AG04450 (cell line): ENCODE measurements at regions not wholly inside any gene's neighbourhood (a gene's known extent, or its start where the extent isn't known, plus 50 kb on each side); places are given as distances from the start of the nearest gene placed in this dataset.

Experiments used
- CTCF ChIA-PET: fragments of 300-600, 350-600 bp; formaldehyde crosslinking; extraction: SDS; loops from one replicate; lab custom pipeline; 2022; ENCODE audit warnings: antibody characterized with exemption, inconsistent platforms; lab: Charles Lee
- POLR2A ChIA-PET: fragments of 350-600 bp; formaldehyde crosslinking; extraction: SDS; loops from one replicate; lab custom pipeline; 2021; ENCODE audit warnings: antibody characterized with exemption, inconsistent platforms; lab: Yijun Ruan, JAX
- DNase-seq: peaks from one replicate; pipeline ENCODE4 v3.0.0-alpha.2; 2011; ENCODE audit warnings: low read depth, low spot score
- H3K27ac ChIP-seq: one replicate; pipeline ENCODE4 v1.5.1; 2012; ENCODE audit warnings: low read depth, low read length, control low read depth
- H3K27me3 ChIP-seq: one replicate; pipeline ENCODE4 v1.6.0; 2012; ENCODE audit warnings: low read length; ENCODE audit not compliant: control insufficient read depth, insufficient read depth
- H3K4me3 ChIP-seq: 2 replicates; pipeline ENCODE4 v1.5.1; 2011; ENCODE audit warnings: mild to moderate bottlenecking, low read depth, low read length, control low read depth
- H3K9me3 ChIP-seq: 2 replicates; pipeline ENCODE4 v1.5.1; 2012; ENCODE audit warnings: low read length; ENCODE audit not compliant: control insufficient read depth, insufficient read depth
- TF ChIP-seq, protein P1 (sequence below): IDR thresholded peaks from 2 replicates; pipeline ENCODE4 v1.5.1; 2011; ENCODE audit warnings: low read depth, low read length, control low read depth, inconsistent platforms

DNA sequence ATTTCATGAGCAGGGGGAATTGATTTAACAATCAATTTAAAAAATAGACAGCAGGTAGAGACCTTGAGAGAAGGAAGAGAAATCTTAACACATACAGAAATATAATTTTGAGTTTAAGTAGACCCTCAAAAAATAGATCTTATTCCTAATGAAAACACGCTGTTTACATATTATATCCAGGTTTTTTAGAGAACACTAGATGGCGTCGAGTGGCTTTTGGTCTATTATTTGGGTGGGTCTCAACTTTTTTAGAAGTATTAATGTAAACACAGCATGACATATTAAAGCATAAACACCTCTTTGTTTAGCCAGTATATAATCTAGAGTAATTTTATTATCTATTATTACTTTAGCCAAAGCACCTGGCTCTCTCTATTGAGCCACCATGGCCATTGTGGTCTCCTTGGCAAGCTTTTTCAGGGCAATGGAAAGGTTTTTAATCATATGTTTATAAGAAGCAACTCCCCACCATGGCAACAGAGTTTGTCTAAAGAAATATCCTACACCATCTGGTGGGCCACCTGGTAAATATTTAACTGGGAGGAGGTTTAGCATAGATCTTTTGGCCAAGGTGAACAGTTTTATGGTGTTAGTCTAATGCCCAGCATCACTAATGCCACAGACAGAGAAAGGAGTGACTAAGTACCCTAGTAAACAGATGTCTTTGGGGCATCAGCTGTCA is 59.7 kb upstream of the PRSS1 start:
- ChIA-PET POLR2A (no interaction called here), CTCF (no interaction called here)
- TF ChIP-seq, protein P1, sequence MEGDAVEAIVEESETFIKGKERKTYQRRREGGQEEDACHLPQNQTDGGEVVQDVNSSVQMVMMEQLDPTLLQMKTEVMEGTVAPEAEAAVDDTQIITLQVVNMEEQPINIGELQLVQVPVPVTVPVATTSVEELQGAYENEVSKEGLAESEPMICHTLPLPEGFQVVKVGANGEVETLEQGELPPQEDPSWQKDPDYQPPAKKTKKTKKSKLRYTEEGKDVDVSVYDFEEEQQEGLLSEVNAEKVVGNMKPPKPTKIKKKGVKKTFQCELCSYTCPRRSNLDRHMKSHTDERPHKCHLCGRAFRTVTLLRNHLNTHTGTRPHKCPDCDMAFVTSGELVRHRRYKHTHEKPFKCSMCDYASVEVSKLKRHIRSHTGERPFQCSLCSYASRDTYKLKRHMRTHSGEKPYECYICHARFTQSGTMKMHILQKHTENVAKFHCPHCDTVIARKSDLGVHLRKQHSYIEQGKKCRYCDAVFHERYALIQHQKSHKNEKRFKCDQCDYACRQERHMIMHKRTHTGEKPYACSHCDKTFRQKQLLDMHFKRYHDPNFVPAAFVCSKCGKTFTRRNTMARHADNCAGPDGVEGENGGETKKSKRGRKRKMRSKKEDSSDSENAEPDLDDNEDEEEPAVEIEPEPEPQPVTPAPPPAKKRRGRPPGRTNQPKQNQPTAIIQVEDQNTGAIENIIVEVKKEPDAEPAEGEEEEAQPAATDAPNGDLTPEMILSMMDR, result no peak
- Histone ChIP-seq H3K27me3 (peaks cover 3% of the 10 kb centered on the region), H3K4me3 (no peak overlapping the region), H3K9me3 (no peaks in the 10 kb centered on the region), H3K27ac (no peak overlapping the region)
- no peak for DNase-seq

DNA sequence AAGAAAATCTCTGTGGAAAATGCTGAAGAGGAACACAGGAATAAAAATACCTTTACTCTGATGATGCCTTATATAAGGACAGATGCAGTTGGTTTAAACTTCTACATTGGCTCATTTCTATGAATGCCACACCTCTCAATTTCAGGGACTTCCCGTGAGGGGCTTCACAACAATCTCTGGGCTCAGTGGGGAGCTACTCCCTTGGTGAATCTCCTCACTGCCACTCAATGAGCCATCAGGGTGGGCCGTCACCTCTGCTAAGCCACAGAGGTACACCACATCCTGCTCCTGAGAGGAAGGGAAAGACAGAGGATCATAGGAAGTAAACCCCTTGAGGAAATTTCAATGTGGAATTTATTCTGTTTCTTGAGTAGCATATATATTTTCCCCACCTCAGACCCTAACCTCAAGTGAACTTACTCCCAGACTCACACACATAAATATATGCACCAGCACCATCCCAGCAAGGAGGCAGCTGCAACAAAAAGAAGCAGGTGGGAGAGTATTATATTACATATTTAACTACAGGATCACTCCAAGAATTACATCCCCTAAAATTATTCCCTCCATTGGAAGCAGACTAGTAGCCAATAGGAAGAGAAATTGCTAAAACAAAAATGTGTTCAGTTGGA is 63.3 kb upstream of the PRSS1 start:
- TF ChIP-seq, protein P1, result no peak
- H3K9me3 ChIP-seq, result no peaks in the 10 kb centered on the region
- CTCF ChIA-PET, result no interaction called here
- DNase-seq, result no peak
- no peak overlapping the region for H3K4me3 ChIP-seq
- POLR2A ChIA-PET, result no interaction called here
- no peak overlapping the region for H3K27ac ChIP-seq
- no peaks in the 10 kb centered on the region for H3K27me3 ChIP-seq

DNA sequence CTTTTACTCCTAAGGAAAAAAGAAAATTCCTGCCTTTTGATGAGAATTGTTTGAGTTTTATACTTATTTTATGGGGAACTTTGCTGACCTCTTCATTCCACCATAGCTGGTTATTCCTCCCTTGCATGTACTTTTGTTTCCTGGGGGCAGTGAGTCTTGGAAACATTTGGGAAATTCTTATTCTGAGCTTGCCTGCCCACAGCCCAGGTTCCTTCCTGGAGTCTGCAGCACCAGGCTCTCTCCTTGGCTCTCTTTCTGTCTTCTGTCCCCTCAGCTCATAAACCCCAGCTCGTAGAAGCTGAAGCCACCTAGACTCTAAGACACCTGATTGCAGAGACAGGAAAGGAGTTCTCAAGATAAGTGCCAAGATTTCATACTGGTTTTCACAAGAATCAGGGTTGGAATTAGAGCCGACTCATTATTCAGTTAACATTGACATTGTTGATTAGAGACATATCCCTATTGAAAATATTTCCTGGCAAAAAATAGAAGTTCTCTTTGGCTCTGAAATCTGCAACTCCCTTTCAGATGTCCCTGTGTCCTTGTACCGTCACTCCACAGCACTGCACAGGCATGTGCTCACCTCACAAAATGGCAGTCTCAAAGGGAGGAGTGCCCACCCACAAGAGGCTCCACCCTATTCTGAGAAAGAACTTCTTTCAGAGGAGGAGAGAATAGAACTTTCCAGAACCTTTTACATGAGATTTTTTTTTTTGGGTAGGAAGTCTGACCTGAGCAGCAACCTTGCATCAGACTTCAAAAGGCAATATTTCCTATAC is 67.8 kb upstream of the PRSS1 start:
- Histone ChIP-seq H3K9me3 (no peaks in the 10 kb centered on the region), H3K27ac (no peak overlapping the region), H3K4me3 (no peak overlapping the region), H3K27me3 (no peaks in the 10 kb centered on the region)
- POLR2A ChIA-PET, result no interaction called here
- TF ChIP-seq, protein P1, result no peak
- CTCF ChIA-PET, result no interaction called here
- no peak for DNase-seq

DNA sequence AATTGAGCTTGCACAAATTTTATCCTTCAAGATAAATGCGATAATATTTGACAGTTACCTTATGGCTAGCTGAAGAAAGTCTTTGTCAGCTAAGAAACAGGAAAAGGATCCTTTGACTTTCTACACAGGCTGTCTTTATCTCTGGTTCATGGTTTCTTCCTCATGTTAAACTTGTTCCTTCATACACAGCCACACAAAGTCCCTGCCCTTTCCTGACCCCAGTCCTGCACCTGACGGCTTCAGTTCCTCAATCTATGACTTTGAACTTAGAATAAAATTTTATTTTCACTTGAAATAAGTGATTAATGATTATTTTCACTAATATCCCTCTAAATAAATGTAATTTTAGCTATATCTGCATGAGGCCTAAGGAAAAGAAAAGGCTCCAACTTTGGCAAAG is 77.8 kb upstream of the PRSS1 start:
- TF ChIP-seq, protein P1, result no peak

DNA sequence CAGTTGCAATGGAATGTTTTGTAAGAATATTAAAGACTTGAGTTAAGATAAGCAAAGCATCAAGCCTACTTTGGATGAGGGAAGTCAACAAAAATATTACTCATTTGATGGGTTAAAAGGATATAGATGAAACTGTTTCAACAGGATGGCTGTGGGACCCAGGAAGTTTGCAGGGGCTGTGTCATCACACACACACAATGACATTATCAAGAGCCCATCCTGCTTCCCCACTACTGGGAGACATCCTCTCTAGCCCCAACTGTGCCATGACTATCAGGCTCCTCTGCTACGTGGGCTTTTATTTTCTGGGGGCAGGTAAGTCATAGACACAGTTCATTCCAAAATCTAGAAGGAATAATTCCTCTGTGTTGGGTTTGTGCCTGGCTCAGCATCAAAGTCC is 78.8 kb upstream of the PRSS1 start:
- H3K27ac ChIP-seq, result no peak overlapping the region
- H3K4me3 ChIP-seq, result no peak overlapping the region
- no peak for DNase-seq
- H3K27me3 ChIP-seq, result no peaks in the 10 kb centered on the region
- TF ChIP-seq, protein P1, result no peak
- no peaks in the 10 kb centered on the region for H3K9me3 ChIP-seq
- POLR2A ChIA-PET, result no interaction called here
- CTCF ChIA-PET, result interaction anchor here (1.0 kb wide), 1 partner anchor 113 kb away, joined by 5 read pairs; no protein-coding TSS in a partner anchor

More for the DNA sequence above, 77.8 kb upstream of the PRSS1 start:
- Histone ChIP-seq H3K9me3 (no peaks in the 10 kb centered on the region), H3K27me3 (no peaks in the 10 kb centered on the region), H3K27ac (no peak overlapping the region), H3K4me3 (no peak overlapping the region)
- ChIA-PET POLR2A (no interaction called here), CTCF (interaction anchor here (1.3 kb wide), 1 partner anchor 39 kb away, joined by 3 read pairs; no protein-coding TSS in a partner anchor)
- DNase-seq, result no peak
